Endodermal cell (in vitro differentiated cells): ENCODE measurements at regions not wholly inside any gene's neighbourhood (a gene's known extent, or its start where the extent isn't known, plus 50 kb on each side); places are given as distances from the start of the nearest gene placed in this dataset.
"Not testable (repeated sequence)": the region's sequence is repeated elsewhere in the genome, so short reads cannot be mapped to it uniquely, and the experiment has no call there.

Experiments
- DNase-seq: peaks from one replicate; pipeline ENCODE4 v3.0.0-alpha.2; 2017
- H3K27ac ChIP-seq: 2 replicates; pipeline ENCODE4 v1.5.1; 2013; ENCODE audit warnings: mild to moderate bottlenecking, low read depth, low read length, moderate library complexity
- H3K27me3 ChIP-seq: 2 replicates; pipeline ENCODE4 v1.6.1; 2013; ENCODE audit warnings: mild to moderate bottlenecking, low read length, moderate library complexity; ENCODE audit not compliant: insufficient read depth, control insufficient read depth, poor library complexity, severe bottlenecking
- H3K36me3 ChIP-seq: 2 replicates; pipeline ENCODE4 v1.7.0; 2013; ENCODE audit warnings: mild to moderate bottlenecking, low read length, moderate library complexity; ENCODE audit not compliant: control insufficient read depth, insufficient read depth
- H3K4me1 ChIP-seq: one replicate; pipeline ENCODE4 v1.7.0; 2013; ENCODE audit warnings: low read length; ENCODE audit not compliant: control insufficient read depth, insufficient read depth
- H3K4me3 ChIP-seq: 2 replicates; pipeline ENCODE4 v1.5.1; 2013; ENCODE audit warnings: mild to moderate bottlenecking, low read length, moderate library complexity
- H3K9ac ChIP-seq: 2 replicates; pipeline ENCODE4 v1.6.1; 2013; ENCODE audit warnings: mild to moderate bottlenecking, low read length, moderate library complexity; ENCODE audit not compliant: poor library complexity, severe bottlenecking; ENCODE audit errors: extremely low read depth
- H3K9me3 ChIP-seq: 2 replicates; pipeline ENCODE4 v1.6.1; 2013; ENCODE audit warnings: mild to moderate bottlenecking, low read length, moderate library complexity; ENCODE audit not compliant: control insufficient read depth
- H3K27ac Mint-ChIP-seq: 2 replicates; pipeline ENCODE4 v1.8.0; 2020; ENCODE audit warnings: mixed read lengths
- H3K27me3 Mint-ChIP-seq: 2 replicates; pipeline ENCODE4 v1.8.0; 2021; ENCODE audit warnings: mild to moderate bottlenecking, mixed read lengths; ENCODE audit not compliant: insufficient read depth
- H3K36me3 Mint-ChIP-seq: 2 replicates; pipeline ENCODE4 v1.8.0; 2020; ENCODE audit warnings: low read depth, mixed read lengths
- H3K4me1 Mint-ChIP-seq: 2 replicates; pipeline ENCODE4 v1.8.0; 2020; ENCODE audit warnings: mixed read lengths
- H3K4me3 Mint-ChIP-seq: 2 replicates; pipeline ENCODE4 v1.8.0; 2020; ENCODE audit warnings: mild to moderate bottlenecking, moderate library complexity, mixed read lengths
- H3K9me3 Mint-ChIP-seq: 2 replicates; pipeline ENCODE4 v1.8.0; 2020; ENCODE audit warnings: mild to moderate bottlenecking, mixed read lengths
- CTCF ChIP-seq: fragments of 200-600 bp; sonication (generic); conservative IDR thresholded peaks from 2 replicates; pipeline ENCODE4 v1.5.0; 2021; ENCODE audit warnings: antibody characterized with exemption, mild to moderate bottlenecking
- WGBS, 2 experiments: methylation state at CpG; one replicate each; pipeline versions ENCODE4 v1.1.5 to v1.1.7; 2013; ENCODE audit warnings: missing lambda C conversion rate in 2 of 2, mixed read lengths in 1 of 2; ENCODE audit not compliant: insufficient coverage in 1 of 2, insufficient read length in 1 of 2; 5-methylcytosine and 5-hydroxymethylcytosine counted together

- peak overlapping the region; percentile 10 for H3K27ac ChIP-seq
- no peaks in the 10 kb centered on the region for H3K27me3 ChIP-seq
- Mint-ChIP-seq H3K36me3 (peaks cover 2% of the 10 kb centered on the region), H3K9me3 (peaks cover 12% of the 10 kb centered on the region), H3K4me1 (no peaks in the 10 kb centered on the region), H3K4me3 (no peak overlapping the region), H3K27me3 (no peaks in the 10 kb centered on the region), H3K27ac (no peak overlapping the region)
- no peak for DNase-seq
- H3K36me3 ChIP-seq = no peaks in the 10 kb centered on the region
- H3K4me3 ChIP-seq = no peak overlapping the region
- no peak overlapping the region for H3K9ac ChIP-seq
- TF ChIP-seq CTCF = no peak
- H3K4me1 ChIP-seq = no peaks in the 10 kb centered on the region
- peaks cover 1% of the 10 kb centered on the region for H3K9me3 ChIP-seq
- 82 to 94% methylated on average over 2 to 3 of the region's 3 CpGs for WGBS, 2 experiments
Measured at GRCh38 chr11:22115470-22116029, 77.3 kb upstream of the ANO5 start.

GRCh38 chr11:22127981-22128380 lies 64.9 kb upstream of the ANO5 start:
- not testable (repeated sequence) for H3K27ac Mint-ChIP-seq, H3K27ac ChIP-seq, H3K36me3 ChIP-seq, H3K4me1 Mint-ChIP-seq, H3K27me3 ChIP-seq, DNase-seq, H3K4me1 ChIP-seq, H3K4me3 ChIP-seq, H3K4me3 Mint-ChIP-seq, H3K27me3 Mint-ChIP-seq, H3K36me3 Mint-ChIP-seq, H3K9ac ChIP-seq
- WGBS, 2 experiments = 93 to 100% methylated on average over 1 to 2 of the region's 2 CpGs
- H3K9me3 Mint-ChIP-seq = peaks cover 49% of the 10 kb centered on the region
- peaks cover 45% of the 10 kb centered on the region for H3K9me3 ChIP-seq

GRCh38 chr11:22130462-22131053 lies 62.3 kb upstream of the ANO5 start:
- Histone ChIP-seq H3K27ac (no peak overlapping the region), H3K27me3 (no peaks in the 10 kb centered on the region), H3K4me1 (no peaks in the 10 kb centered on the region), H3K9ac (no peak overlapping the region), H3K36me3 (no peaks in the 10 kb centered on the region), H3K4me3 (no peak overlapping the region), H3K9me3 (peaks cover 31% of the 10 kb centered on the region)
- Mint-ChIP-seq H3K4me1 (no peaks in the 10 kb centered on the region), H3K9me3 (peaks cover 42% of the 10 kb centered on the region), H3K4me3 (no peak overlapping the region), H3K36me3 (no peaks in the 10 kb centered on the region), H3K27ac (no peak overlapping the region), H3K27me3 (no peaks in the 10 kb centered on the region)
- 65 to 78% methylated on average over 1 to 3 of the region's 3 CpGs for whole genome bisulfite sequencing, 2 experiments
- TF ChIP-seq CTCF = peak; percentile 75
- DNase-seq = no peak

GRCh38 chr11:22133776-22134175 lies 59.1 kb upstream of the ANO5 start:
- Histone ChIP-seq H3K27ac (no peak overlapping the region), H3K36me3 (no peaks in the 10 kb centered on the region), H3K4me1 (no peaks in the 10 kb centered on the region), H3K9me3 (peaks cover 4% of the 10 kb centered on the region), H3K9ac (no peak overlapping the region), H3K4me3 (peak overlapping the region; percentile 16), H3K27me3 (no peaks in the 10 kb centered on the region)
- DNase-seq = no peak
- Mint-ChIP-seq H3K27ac (no peak overlapping the region), H3K4me1 (no peaks in the 10 kb centered on the region), H3K4me3 (no peak overlapping the region), H3K36me3 (no peaks in the 10 kb centered on the region), H3K27me3 (no peaks in the 10 kb centered on the region), H3K9me3 (peaks cover 10% of the 10 kb centered on the region)
- no peak for TF ChIP-seq CTCF
